ENCODE measurements at regions not wholly inside any gene's neighbourhood (a gene's known extent, or its start where the extent isn't known, plus 50 kb on each side); places are given as distances from the start of the nearest gene placed in this dataset.
"Not testable (repeated sequence)": the region's sequence is repeated elsewhere in the genome, so short reads cannot be mapped to it uniquely, and the experiment has no call there.

- no peaks in the 10 kb centered on the region for H3K4me1 ChIP-seq
- no peak overlapping the region for H3K4me3 ChIP-seq
- no peak overlapping the region for H3K27ac ChIP-seq
- 93 to 97% (median 94%) methylated on average over 2 of the region's 2 CpGs for WGBS, 5 donors
- no peaks in the 10 kb centered on the region for H3K9me3 ChIP-seq
- TF ChIP-seq CTCF (IDR thresholded peaks at IDR 0.05): no peak
- no peak for TF ChIP-seq EP300 (IDR thresholded peaks at IDR 0.05)
- TF ChIP-seq POLR2AphosphoS5 (IDR thresholded peaks at IDR 0.05): no peak
- TF ChIP-seq POLR2A (IDR thresholded peaks at IDR 0.05): no peak
- no peaks in the 10 kb centered on the region for H3K36me3 ChIP-seq
- DNase-seq: no peak
- no peaks in the 10 kb centered on the region for H3K27me3 ChIP-seq
- intact Hi-C loops (cut with DNase I; ENCODE audit: low total_unique reads): no loop called here
These were observed 981.9 kb downstream of the ADGRL2 start for GRCh38 chr1:82782599-82782998.

GRCh38 chr1:82778612-82779011 is 977.9 kb downstream of the ADGRL2 start:
- no peaks in the 10 kb centered on the region for H3K9me3 ChIP-seq
- no peaks in the 10 kb centered on the region for H3K36me3 ChIP-seq
- intact Hi-C loops (cut with DNase I; ENCODE audit: low total_unique reads): no loop called here
- no peaks in the 10 kb centered on the region for H3K27me3 ChIP-seq
- no peak overlapping the region for H3K27ac ChIP-seq
- DNase-seq: no peak
- 68 to 86% (median 79%) methylated on average over 4 of the region's 4 CpGs for WGBS, 5 donors
- H3K4me1 ChIP-seq: no peaks in the 10 kb centered on the region
- TF ChIP-seq POLR2A (IDR thresholded peaks at IDR 0.05) (no peak), POLR2AphosphoS5 (IDR thresholded peaks at IDR 0.05) (no peak), CTCF (IDR thresholded peaks at IDR 0.05) (no peak), EP300 (IDR thresholded peaks at IDR 0.05) (no peak)
- H3K4me3 ChIP-seq: no peak overlapping the region

- Histone ChIP-seq H3K27me3 (no peaks in the 10 kb centered on the region), H3K9me3 (no peaks in the 10 kb centered on the region), H3K27ac (no peak overlapping the region), H3K36me3 (no peaks in the 10 kb centered on the region), H3K4me1 (no peaks in the 10 kb centered on the region), H3K4me3 (no peak overlapping the region)
- TF ChIP-seq POLR2AphosphoS5 (IDR thresholded peaks at IDR 0.05) (no peak), EP300 (IDR thresholded peaks at IDR 0.05) (no peak), CTCF (IDR thresholded peaks at IDR 0.05) (no peak), POLR2A (IDR thresholded peaks at IDR 0.05) (no peak)
- no peak for DNase-seq
- whole genome bisulfite sequencing, 5 donors: 94 to 97% (median 96%) methylated on average over 11 to 12 of the region's 12 CpGs
- intact Hi-C loops (cut with DNase I; ENCODE audit: low total_unique reads): no loop called here
These were observed 976.5 kb downstream of the ADGRL2 start for GRCh38 chr1:82777240-82777639.

DNA sequence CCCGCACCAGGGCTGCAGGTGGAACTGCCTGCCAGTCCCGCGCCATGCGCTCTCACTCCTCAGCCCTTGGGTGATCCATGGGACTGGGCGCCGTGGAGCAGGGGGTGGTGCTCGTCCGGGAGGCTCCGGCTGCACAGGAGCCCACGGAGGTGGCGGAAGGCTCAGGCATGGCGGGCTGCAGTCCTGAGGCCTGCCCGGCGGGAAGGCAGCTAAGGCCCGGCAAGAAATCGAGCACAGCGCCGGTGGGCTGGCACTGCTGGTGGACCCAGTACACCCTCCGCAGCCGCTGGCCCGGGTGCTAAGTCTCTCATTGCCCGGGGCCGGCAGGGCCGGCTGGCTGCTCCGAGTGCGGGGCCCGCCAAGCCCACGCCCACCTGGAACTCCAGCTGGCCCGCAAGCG is 976.0 kb downstream of the ADGRL2 start:
- H3K27ac ChIP-seq; intact Hi-C loops (cut with DNase I; ENCODE audit: low total_unique reads); H3K4me3 ChIP-seq; H3K27me3 ChIP-seq; DNase-seq; H3K9me3 ChIP-seq; H3K36me3 ChIP-seq; H3K4me1 ChIP-seq: not testable (repeated sequence)
- WGBS, 5 donors: 94 to 100% (median 97%) methylated on average over 11 to 30 of the region's 30 CpGs

GRCh38 chr1:82775406-82776000 is 974.8 kb downstream of the ADGRL2 start:
- Histone ChIP-seq H3K27me3 (no peaks in the 10 kb centered on the region), H3K36me3 (no peaks in the 10 kb centered on the region), H3K9me3 (no peaks in the 10 kb centered on the region), H3K27ac (no peak overlapping the region), H3K4me3 (no peak overlapping the region), H3K4me1 (no peaks in the 10 kb centered on the region)
- 82 to 88% (median 87%) methylated on average over 12 of the region's 12 CpGs for whole genome bisulfite sequencing, 5 donors
- TF ChIP-seq CTCF (IDR thresholded peaks at IDR 0.05) (peak in 1 of 7 experiments; percentile 22), POLR2A (IDR thresholded peaks at IDR 0.05) (no peak)
- peak in 1 of 2 donors; percentile 24 for DNase-seq
- intact Hi-C loops (cut with DNase I; ENCODE audit: low total_unique reads): no loop called here

All from stomach (tissue), 8 donors.